GM12891 (cell line): ENCODE measurements at regions not wholly inside any gene's neighbourhood (a gene's known extent, or its start where the extent isn't known, plus 50 kb on each side); places are given as distances from the start of the nearest gene placed in this dataset.

Source experiments
- POLR2AphosphoS5 ChIP-seq: IDR thresholded peaks from 2 replicates; pipeline ENCODE4 v1.6.1; 2011; ENCODE audit warnings: low read depth, low read length, control low read depth
- TAF1 ChIP-seq: IDR thresholded peaks from 2 replicates; pipeline ENCODE4 v1.6.1; 2011; ENCODE audit warnings: low read depth, low read length, control low read depth

DNA sequence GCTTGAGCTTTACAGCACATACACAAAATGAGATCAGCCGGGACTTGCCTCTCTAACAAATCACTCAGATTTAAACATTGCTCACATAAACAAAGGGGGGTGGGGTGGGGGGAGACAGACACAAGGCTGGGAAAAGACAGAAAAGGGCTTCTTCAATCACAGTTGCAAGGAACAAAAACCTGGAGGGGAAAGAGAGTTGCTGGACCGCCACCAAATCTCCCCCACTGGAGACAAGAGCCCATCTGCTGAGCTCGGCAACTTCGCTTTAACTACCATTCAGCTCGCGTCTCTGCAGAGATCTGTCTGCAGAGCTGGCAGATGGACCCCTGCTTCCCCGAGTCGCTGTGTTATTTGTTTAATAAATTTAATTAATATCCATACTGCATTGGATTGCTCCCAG is 165.0 kb downstream of the RCN1 start:
- no peak for TF ChIP-seq POLR2AphosphoS5
- no peak for TF ChIP-seq TAF1
